Ovary (tissue), 7 donors: ENCODE measurements at regions not wholly inside any gene's neighbourhood (a gene's known extent, or its start where the extent isn't known, plus 50 kb on each side); places are given as distances from the start of the nearest gene placed in this dataset.
"Not testable (repeated sequence)": the region's sequence is repeated elsewhere in the genome, so short reads cannot be mapped to it uniquely, and the experiment has no call there.

Source experiments
- DNase-seq, 5 donors: peaks; one replicate each; pipeline ENCODE4 v3.0.0-alpha.2; 2019 to 2020
- H3K27ac ChIP-seq, 2 donors: fragments of 200-600 bp; one replicate each; pipeline versions ENCODE4 v1.5.1 to v1.8.0; 2019 to 2022
- H3K27me3 ChIP-seq: fragments of 200-600 bp; one replicate; pipeline ENCODE4 v1.8.0; 2022
- H3K36me3 ChIP-seq: fragments of 200-600 bp; sonication (generic); one replicate; pipeline ENCODE4 v1.5.1; 2019
- H3K4me1 ChIP-seq: one replicate; pipeline ENCODE4 v1.8.1; 2013; ENCODE audit warnings: mild to moderate bottlenecking, moderate library complexity; ENCODE audit not compliant: insufficient read depth
- H3K4me3 ChIP-seq: fragments of 200-600 bp; sonication (generic); one replicate; pipeline ENCODE4 v1.5.1; 2017
- H3K9me3 ChIP-seq, 2 donors: fragments of 200-600 bp in 1 of 2; sonication (generic) in 1 of 2; one replicate each; pipeline versions ENCODE4 v1.5.1 to v1.8.1; 2013 to 2019; ENCODE audit warnings: mild to moderate bottlenecking in 1 of 2, moderate library complexity in 1 of 2
- CTCF ChIP-seq, 3 donors: fragments of 450-650 bp in 2 of 3; fragments of 200-600 bp in 1 of 3; IDR thresholded peaks; one replicate each; pipeline versions ENCODE4 v1.5.1 to v1.8.0; 2016 to 2022; ENCODE audit warnings: antibody characterized with exemption in 3 of 3, mild to moderate bottlenecking in 1 of 3
- EP300 ChIP-seq: sonication (generic); formaldehyde crosslinking; IDR thresholded peaks from one replicate; pipeline ENCODE4 v1.6.1; 2017; ENCODE audit warnings: antibody characterized with exemption
- POLR2A ChIP-seq: fragments of 450-650 bp; IDR thresholded peaks from one replicate; pipeline ENCODE4 v1.6.1; 2017; ENCODE audit warnings: antibody characterized with exemption, mild to moderate bottlenecking, moderate library complexity
- WGBS, 3 donors: extraction: QIAGEN DNeasy Blood & Tissue Kit in 1 of 3; methylation state at CpG; one replicate each; pipeline versions ENCODE4 v1.1.5 to v1.1.7; 2013 to 2017; 5-methylcytosine and 5-hydroxymethylcytosine counted together
- intact Hi-C, 4 donors: fragments of 100-400 bp; cut with DNase I; formaldehyde crosslinking; loops; one replicate each; pipeline versions ENCODE4 v1.11.0 to v1.15.1; 2022 to 2023
- donor health status: DM: no; HTN: no; CAD: no; lungs with moderate emphysema.
- donor health status: DM: no; HTN: no; CAD: no.
- donor health status: Bipolar disorder and iron deficiency.
- donor health status: DM: no; HTN: no; CAD: no.
- donor health status: DM: yes; HTN: yes; CAD: no.

- DNase-seq, result no peak
- Histone ChIP-seq H3K4me3 (no peak overlapping the region), H3K9me3 (no peaks in the 10 kb centered on the region), H3K4me1 (peaks cover 9% of the 10 kb centered on the region), H3K36me3 (no peaks in the 10 kb centered on the region), H3K27ac (no peak overlapping the region), H3K27me3 (no peaks in the 10 kb centered on the region)
- 87 to 90% (median 88%) methylated on average over 14 of the region's 14 CpGs for WGBS, 3 donors
- TF ChIP-seq CTCF (IDR thresholded peaks at IDR 0.05), result no peak
- TF ChIP-seq POLR2A, result no peak
- no peak for TF ChIP-seq EP300
- intact Hi-C loops, result no loop called here
Measured at GRCh38 chr12:124699909-124700308, 132.5 kb upstream of the NCOR2 start.

DNA sequence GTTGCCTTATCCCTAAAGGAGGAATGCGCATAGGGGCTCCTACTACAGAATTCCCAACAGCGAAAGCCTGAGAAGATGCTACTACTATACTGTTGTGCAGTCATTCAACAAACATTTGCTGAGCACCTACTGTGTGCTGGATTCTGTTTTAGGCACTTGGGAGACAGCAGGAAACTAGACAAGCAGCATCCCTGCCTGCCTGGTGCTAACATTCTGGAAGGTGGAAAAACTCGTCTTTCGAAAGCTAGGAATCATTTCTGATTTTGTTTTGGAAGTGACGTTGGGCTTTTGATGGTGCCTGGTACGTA, 131.5 kb upstream of the NCOR2 start:
- Histone ChIP-seq H3K36me3 (no peaks in the 10 kb centered on the region), H3K27me3 (no peaks in the 10 kb centered on the region), H3K4me3 (no peak overlapping the region), H3K9me3 (no peaks in the 10 kb centered on the region), H3K27ac (peak overlapping the region in 1 of 2 donors; percentile 73), H3K4me1 (peaks cover 9% of the 10 kb centered on the region)
- TF ChIP-seq CTCF (IDR thresholded peaks at IDR 0.05) (no peak), POLR2A (no peak), EP300 (no peak)
- intact Hi-C loops, result no loop called here
- WGBS, 3 donors, result 60 to 70% (median 61%) methylated on average over 6 of the region's 6 CpGs
- no peak for DNase-seq

GRCh38 chr12:124698211-124698997, 131.0 kb upstream of the NCOR2 start:
- intact Hi-C loops, result no loop called here
- peak overlapping the region; percentile 9 to 73 for H3K27ac ChIP-seq
- no peaks in the 10 kb centered on the region for H3K9me3 ChIP-seq

GRCh38 chr12:124697722-124698121, 130.3 kb upstream of the NCOR2 start:
- intact Hi-C loops, H3K36me3 ChIP-seq, H3K4me3 ChIP-seq, DNase-seq, H3K27me3 ChIP-seq, H3K4me1 ChIP-seq, H3K9me3 ChIP-seq: not testable (repeated sequence)
- H3K27ac ChIP-seq, result peak overlapping the region; percentile 9 to 73
- 50 to 67% (median 54%) methylated on average over 11 of the region's 11 CpGs for WGBS, 3 donors

More at GRCh38 chr12:124698211-124698997, 131.0 kb upstream of the NCOR2 start:
- Histone ChIP-seq H3K36me3 (no peaks in the 10 kb centered on the region), H3K27me3 (no peaks in the 10 kb centered on the region), H3K4me3 (no peak overlapping the region), H3K4me1 (peaks cover 9% of the 10 kb centered on the region)
- 6 to 23% (median 10%) methylated on average over 15 of the region's 15 CpGs for WGBS, 3 donors
- DNase-seq, result no peak
- no peak for TF ChIP-seq POLR2A
- TF ChIP-seq EP300, result no peak
- no peak for TF ChIP-seq CTCF (IDR thresholded peaks at IDR 0.05)

- Histone ChIP-seq H3K4me3 (no peak overlapping the region), H3K27ac (peak overlapping the region in 1 of 2 donors; percentile 73), H3K4me1 (peaks cover 9% of the 10 kb centered on the region), H3K27me3 (no peaks in the 10 kb centered on the region), H3K9me3 (no peaks in the 10 kb centered on the region), H3K36me3 (no peaks in the 10 kb centered on the region)
- DNase-seq, result no peak
- WGBS, 3 donors, result 54 to 78% (median 54%) methylated on average over 3 of the region's 3 CpGs
- intact Hi-C loops, result no loop called here
- TF ChIP-seq CTCF (IDR thresholded peaks at IDR 0.05), result no peak
- no peak for TF ChIP-seq EP300
- TF ChIP-seq POLR2A, result no peak
Measured at GRCh38 chr12:124696693-124697476, 129.5 kb upstream of the NCOR2 start.
